Upper lobe of left lung (tissue), 4 donors: ENCODE measurements at regions not wholly inside any gene's neighbourhood (a gene's known extent, or its start where the extent isn't known, plus 50 kb on each side); places are given as distances from the start of the nearest gene placed in this dataset.

Source experiments
- CTCF ChIP-seq, 6 experiments: fragments of 450-650 bp in 4 of 6; fragments of 200-600 bp in 2 of 6; sonication (generic) in 2 of 6; IDR thresholded peaks; one replicate each; pipeline ENCODE4 v1.5.1; 2016 to 2019; ENCODE audit warnings: antibody characterized with exemption in 6 of 6
- POLR2AphosphoS5 ChIP-seq, 2 donors: sonication (generic); formaldehyde crosslinking; IDR thresholded peaks; one replicate each; pipeline ENCODE4 v1.5.1; 2017; ENCODE audit warnings: antibody characterized with exemption in 2 of 2

GRCh38 chr6:93787841-93788240, 368.5 kb upstream of the EPHA7 start:
- TF ChIP-seq CTCF (IDR thresholded peaks at IDR 0.05) = no peak
- TF ChIP-seq POLR2AphosphoS5 (IDR thresholded peaks at IDR 0.05) = no peak
